AG04449 (cell line): ENCODE measurements at regions not wholly inside any gene's neighbourhood (a gene's known extent, or its start where the extent isn't known, plus 50 kb on each side); places are given as distances from the start of the nearest gene placed in this dataset.
"Not testable (repeated sequence)": the region's sequence is repeated elsewhere in the genome, so short reads cannot be mapped to it uniquely, and the experiment has no call there.

ENCODE experiments used
- CTCF ChIA-PET: fragments of 350-600 bp; formaldehyde crosslinking; extraction: SDS; loops from one replicate; lab custom pipeline; 2021; ENCODE audit warnings: antibody characterized with exemption; lab: Yijun Ruan, JAX
- POLR2A ChIA-PET: fragments of 400-600, 350-600 bp; formaldehyde crosslinking; extraction: SDS; loops from one replicate; lab custom pipeline; 2020; ENCODE audit warnings: antibody characterized with exemption, inconsistent platforms; lab: Yijun Ruan, JAX
- DNase-seq: peaks from one replicate; pipeline ENCODE4 v3.0.0-alpha.2; 2010; ENCODE audit warnings: low read depth, low spot score
- H3K4me3 ChIP-seq: 2 replicates; pipeline ENCODE4 v1.5.1; 2011; ENCODE audit warnings: low read depth, mild to moderate bottlenecking, control low read depth, low read length
- TF ChIP-seq, protein P1 (sequence below): IDR thresholded peaks from one replicate; pipeline ENCODE4 v1.5.1; 2011; ENCODE audit warnings: mild to moderate bottlenecking, moderate library complexity, low read length, control low read depth, inconsistent platforms; ENCODE audit not compliant: insufficient read depth; ENCODE audit errors: missing control alignments

DNA sequence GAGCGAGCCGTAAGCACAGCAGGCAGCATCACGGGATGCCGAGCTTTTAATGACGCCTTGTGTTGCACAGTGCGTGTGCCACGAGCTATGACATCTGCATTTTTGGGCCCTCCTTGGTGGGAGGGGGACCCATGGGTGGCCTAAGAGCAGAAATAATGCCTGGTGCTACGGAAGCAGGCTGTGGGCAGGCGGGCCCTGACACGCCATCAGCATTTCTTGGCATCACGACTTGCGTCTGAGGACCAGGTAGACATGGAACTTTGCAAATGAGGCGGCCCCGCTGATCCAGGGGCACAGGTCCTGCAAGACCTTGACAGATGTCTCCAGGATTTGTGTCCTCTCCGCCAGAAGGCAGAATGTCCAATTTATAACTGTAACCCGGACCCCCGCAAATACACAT, 117.8 kb upstream of the RNF32 start:
- no peak overlapping the region for H3K4me3 ChIP-seq
- ChIA-PET CTCF (no interaction called here), POLR2A (no interaction called here)
- TF ChIP-seq, protein P1, sequence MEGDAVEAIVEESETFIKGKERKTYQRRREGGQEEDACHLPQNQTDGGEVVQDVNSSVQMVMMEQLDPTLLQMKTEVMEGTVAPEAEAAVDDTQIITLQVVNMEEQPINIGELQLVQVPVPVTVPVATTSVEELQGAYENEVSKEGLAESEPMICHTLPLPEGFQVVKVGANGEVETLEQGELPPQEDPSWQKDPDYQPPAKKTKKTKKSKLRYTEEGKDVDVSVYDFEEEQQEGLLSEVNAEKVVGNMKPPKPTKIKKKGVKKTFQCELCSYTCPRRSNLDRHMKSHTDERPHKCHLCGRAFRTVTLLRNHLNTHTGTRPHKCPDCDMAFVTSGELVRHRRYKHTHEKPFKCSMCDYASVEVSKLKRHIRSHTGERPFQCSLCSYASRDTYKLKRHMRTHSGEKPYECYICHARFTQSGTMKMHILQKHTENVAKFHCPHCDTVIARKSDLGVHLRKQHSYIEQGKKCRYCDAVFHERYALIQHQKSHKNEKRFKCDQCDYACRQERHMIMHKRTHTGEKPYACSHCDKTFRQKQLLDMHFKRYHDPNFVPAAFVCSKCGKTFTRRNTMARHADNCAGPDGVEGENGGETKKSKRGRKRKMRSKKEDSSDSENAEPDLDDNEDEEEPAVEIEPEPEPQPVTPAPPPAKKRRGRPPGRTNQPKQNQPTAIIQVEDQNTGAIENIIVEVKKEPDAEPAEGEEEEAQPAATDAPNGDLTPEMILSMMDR: no peak
- no peak for DNase-seq

DNA sequence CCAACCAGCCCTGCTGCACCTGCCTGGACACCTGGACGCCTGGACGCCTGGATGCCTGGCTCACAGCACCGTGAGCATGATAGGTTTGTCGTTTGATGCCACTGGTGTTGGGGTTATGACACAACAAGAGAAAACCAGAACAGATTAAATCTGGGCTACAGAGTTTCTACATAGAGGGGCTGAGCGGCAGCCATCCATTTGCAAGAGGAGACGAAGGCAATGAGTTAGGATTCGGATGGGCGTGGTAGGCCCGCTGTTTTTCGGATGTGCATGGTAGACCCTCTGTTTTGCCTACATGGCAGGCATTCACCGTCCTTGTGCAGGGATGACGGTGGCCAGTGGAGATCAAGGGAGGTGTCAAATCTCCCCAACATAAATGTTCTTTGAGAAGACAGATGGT, 121.5 kb upstream of the RNF32 start:
- TF ChIP-seq, protein P1: no peak
- ChIA-PET POLR2A (no interaction called here), CTCF (no interaction called here)
- DNase-seq: no peak
- H3K4me3 ChIP-seq: no peak overlapping the region

DNA sequence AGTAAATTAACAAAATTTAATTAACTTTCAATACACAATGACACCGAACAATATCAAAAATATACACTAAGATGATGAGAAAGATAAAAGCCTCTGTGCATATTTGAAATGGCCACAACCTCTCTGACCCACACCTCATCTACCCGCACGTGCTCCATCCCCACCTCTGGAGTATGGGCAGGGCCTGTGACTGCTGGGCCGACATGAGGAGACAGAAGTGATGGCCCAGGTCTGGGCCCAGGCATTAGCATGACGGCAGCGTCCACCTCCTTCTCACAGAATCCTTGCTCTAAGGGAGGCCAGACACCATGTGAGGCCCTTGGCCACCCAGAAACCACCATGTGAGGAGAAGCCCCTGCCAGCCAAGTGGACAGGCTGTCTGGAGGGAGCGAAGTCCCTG, 122.1 kb upstream of the RNF32 start:
- POLR2A ChIA-PET: no interaction called here

DNA sequence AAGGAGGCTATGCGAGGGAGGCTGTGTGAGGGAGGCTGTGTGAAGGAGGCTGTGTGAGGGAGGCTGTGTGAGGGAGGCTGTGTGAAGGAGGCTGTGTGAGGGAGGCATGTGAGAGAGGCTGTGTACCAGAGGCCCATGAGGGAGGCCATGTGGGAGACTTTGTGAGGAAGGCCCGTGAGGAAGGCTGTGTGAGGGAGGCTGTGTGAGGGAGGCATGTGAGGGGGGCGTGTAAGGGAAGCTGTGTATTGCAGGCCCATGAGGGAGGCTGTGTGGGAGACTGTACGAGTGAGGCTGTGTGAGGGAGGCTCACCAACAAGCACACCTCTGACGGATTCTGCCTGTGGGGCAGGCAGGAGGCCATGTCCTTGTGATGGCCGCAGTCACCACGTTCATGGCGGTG, 122.7 kb upstream of the RNF32 start:
- H3K4me3 ChIP-seq, CTCF ChIA-PET, POLR2A ChIA-PET, DNase-seq: not testable (repeated sequence)

More for the DNA sequence above, 122.1 kb upstream of the RNF32 start:
- DNase-seq: no peak
- TF ChIP-seq, protein P1: no peak
- CTCF ChIA-PET: no interaction called here
- H3K4me3 ChIP-seq: no peak overlapping the region

DNA sequence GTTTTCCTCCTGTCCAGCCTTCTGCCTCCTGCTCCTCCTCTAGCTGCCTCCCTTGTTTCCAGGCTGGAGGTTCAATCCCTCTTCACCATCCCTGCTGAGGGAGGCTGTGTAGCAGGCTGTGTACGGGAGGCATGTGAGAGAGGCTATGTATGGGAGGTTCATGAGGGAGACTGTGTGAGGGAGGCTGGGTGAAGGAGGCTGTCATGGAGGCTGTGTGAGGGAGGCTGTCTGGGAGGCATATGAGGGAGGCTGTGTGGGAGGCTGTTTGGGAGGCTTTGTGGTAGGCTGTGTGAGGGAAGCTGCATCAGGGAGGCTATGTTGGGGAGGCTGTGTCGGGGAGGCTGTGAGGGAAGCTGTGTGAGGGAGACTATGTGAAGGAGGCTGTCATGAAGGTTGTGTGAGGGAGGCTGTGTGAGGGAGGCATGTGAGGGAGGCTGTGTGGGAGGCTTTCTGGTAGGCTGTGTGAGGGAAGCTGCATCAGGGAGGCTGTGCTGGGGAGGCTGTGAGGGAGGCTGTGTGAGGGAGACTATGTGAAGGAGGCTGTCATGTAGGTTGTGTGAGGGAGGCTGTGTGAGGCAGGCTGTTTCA, 123.7 kb upstream of the RNF32 start:
- ChIA-PET CTCF (no interaction called here), POLR2A (no interaction called here)
- TF ChIP-seq, protein P1: no peak
- H3K4me3 ChIP-seq: no peak overlapping the region
- DNase-seq: no peak

DNA sequence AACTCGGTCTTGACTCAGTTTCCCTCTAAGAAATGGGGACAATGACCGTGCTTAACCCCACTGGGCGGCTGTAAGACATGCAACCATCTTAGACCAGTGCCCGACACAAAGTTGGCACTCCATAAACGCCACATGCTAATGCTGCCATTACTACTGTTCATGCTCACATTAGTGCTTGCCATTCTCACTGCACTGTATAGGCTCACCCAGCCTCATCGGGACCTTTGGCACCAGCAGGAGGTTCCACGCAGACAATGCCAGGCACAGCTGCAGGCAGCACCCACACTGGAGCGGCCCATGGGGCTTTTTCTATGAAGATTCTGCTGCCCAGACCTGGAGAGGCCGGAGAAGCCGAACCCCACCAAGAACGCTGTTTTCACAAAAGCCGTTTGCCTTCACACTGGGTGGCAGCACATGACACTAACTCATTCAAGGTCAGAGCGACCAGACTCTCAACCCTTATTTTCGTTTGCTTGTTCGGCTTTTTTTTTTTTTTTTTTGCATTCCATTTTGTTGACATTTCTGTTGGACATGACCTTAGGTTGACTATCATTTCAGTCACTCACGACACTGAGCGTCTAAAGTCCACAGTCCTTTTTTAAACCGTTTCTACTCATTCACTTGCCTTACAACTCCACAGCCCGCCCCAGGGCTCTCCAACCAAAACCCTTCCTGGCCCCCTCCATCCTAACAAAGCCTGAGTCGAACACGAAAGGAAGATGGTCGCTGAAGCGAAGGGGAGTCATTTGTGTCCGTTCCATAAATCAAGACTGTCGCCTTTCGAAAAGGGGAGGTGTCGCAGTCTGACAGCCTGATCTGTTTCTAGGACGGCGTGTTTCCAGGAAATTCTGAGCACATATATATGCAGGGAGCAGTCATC, 124.4 kb upstream of the RNF32 start:
- DNase-seq: no peak
- TF ChIP-seq, protein P1: no peak
- ChIA-PET POLR2A (no interaction called here), CTCF (no interaction called here)
- no peak overlapping the region for H3K4me3 ChIP-seq
